PFSK-1 (cell line): ENCODE measurements at regions not wholly inside any gene's neighbourhood (a gene's known extent, or its start where the extent isn't known, plus 50 kb on each side); places are given as distances from the start of the nearest gene placed in this dataset.

Experiments used
- FOXP2 ChIP-seq: optimal IDR thresholded peaks from 2 replicates; pipeline ENCODE3; 2011; ENCODE audit warnings: borderline replicate concordance, control low read depth, inconsistent platforms; ENCODE audit not compliant: insufficient read depth; ENCODE audit errors: extremely low read length, extremely low read depth
- POLR2AphosphoS5 ChIP-seq: IDR thresholded peaks from 2 replicates; pipeline ENCODE4 v1.6.1; 2012; ENCODE audit warnings: low read depth, mild to moderate bottlenecking, control low read depth, low read length, moderate library complexity
- REST ChIP-seq, 2 experiments: IDR thresholded peaks; 2 replicates each; pipeline versions ENCODE4 v1.6.1 to v1.8.0; 2011 to 2012; ENCODE audit warnings: low read depth in 2 of 2, low read length in 2 of 2, control low read depth in 1 of 2, inconsistent platforms in 1 of 2, mild to moderate bottlenecking in 1 of 2, moderate library complexity in 1 of 2; ENCODE audit not compliant: insufficient read depth in 1 of 2
- SIN3A ChIP-seq: IDR thresholded peaks from 2 replicates; pipeline ENCODE4 v1.6.1; 2012; ENCODE audit warnings: mild to moderate bottlenecking, low read length, moderate library complexity, borderline replicate concordance; ENCODE audit not compliant: insufficient read depth
- TAF1 ChIP-seq: IDR thresholded peaks from 2 replicates; pipeline ENCODE4 v1.6.1; 2012; ENCODE audit warnings: low read length, control low read depth, borderline replicate concordance; ENCODE audit not compliant: insufficient read depth

GRCh38 chr13:72120632-72121031, 253.6 kb upstream of the DACH1 start:
- no peak for TF ChIP-seq FOXP2
- no peak for TF ChIP-seq SIN3A
- no peak for TF ChIP-seq POLR2AphosphoS5
- no peak for TF ChIP-seq TAF1
- no peak for TF ChIP-seq REST (IDR thresholded peaks at IDR 0.05; ENCODE audit: insufficient read depth in 1 of 2, low read depth in 2 of 2, low read length in 2 of 2)

GRCh38 chr13:72113931-72114330, 246.9 kb upstream of the DACH1 start:
- no peak for TF ChIP-seq SIN3A
- no peak for TF ChIP-seq REST (IDR thresholded peaks at IDR 0.05; ENCODE audit: insufficient read depth in 1 of 2, low read depth in 2 of 2, low read length in 2 of 2)
- no peak for TF ChIP-seq POLR2AphosphoS5

- TF ChIP-seq SIN3A (no peak), FOXP2 (no peak), POLR2AphosphoS5 (no peak), REST (IDR thresholded peaks at IDR 0.05; ENCODE audit: insufficient read depth in 1 of 2, low read depth in 2 of 2, low read length in 2 of 2) (no peak), TAF1 (no peak)
These were observed 246.1 kb upstream of the DACH1 start for GRCh38 chr13:72113076-72113475.

GRCh38 chr13:72112216-72112615, 245.2 kb upstream of the DACH1 start:
- TF ChIP-seq TAF1 (no peak), FOXP2 (no peak), POLR2AphosphoS5 (no peak), SIN3A (no peak), REST (IDR thresholded peaks at IDR 0.05; ENCODE audit: insufficient read depth in 1 of 2, low read depth in 2 of 2, low read length in 2 of 2) (no peak)

GRCh38 chr13:72109863-72110262, 242.9 kb upstream of the DACH1 start:
- no peak for TF ChIP-seq SIN3A
- TF ChIP-seq REST (IDR thresholded peaks at IDR 0.05; ENCODE audit: insufficient read depth in 1 of 2, low read depth in 2 of 2, low read length in 2 of 2), result no peak
- no peak for TF ChIP-seq FOXP2
- no peak for TF ChIP-seq POLR2AphosphoS5
